Loucy (cell line): ENCODE measurements at regions not wholly inside any gene's neighbourhood (a gene's known extent, or its start where the extent isn't known, plus 50 kb on each side); places are given as distances from the start of the nearest gene placed in this dataset.

Experiments
- CTCF ChIP-seq: fragments of 200-600 bp; sonication (generic); conservative IDR thresholded peaks from 2 replicates; pipeline ENCODE4 v1.5.1; 2014; ENCODE audit warnings: mild to moderate bottlenecking, antibody characterized with exemption, low read length
- EZH2phosphoT487 ChIP-seq: fragments of 200-600 bp; IDR thresholded peaks from 2 replicates; pipeline ENCODE4 v1.6.1; 2018; ENCODE audit warnings: antibody characterized with exemption, mild to moderate bottlenecking, moderate library complexity, borderline replicate concordance

DNA sequence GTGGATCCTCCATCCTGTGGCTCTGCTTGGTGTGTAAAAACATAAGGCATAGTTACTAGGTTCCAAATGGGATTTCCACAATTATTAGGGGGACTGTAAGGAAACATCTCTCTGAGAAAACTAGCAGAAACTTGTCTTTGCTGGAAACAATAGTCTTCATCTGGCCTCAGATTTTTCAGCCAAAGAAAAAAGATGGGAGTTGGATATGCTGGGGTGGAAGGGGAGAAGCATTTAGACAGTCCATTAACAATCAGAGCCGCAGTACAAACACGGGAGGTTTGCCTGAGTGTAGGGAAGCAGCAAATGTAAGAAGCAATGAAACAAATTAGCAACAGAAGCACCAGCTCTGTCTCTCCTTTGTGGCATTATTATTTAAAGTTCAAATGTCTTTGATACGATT is 402.7 kb upstream of the ZNF608 start:
- TF ChIP-seq CTCF (no peak), EZH2phosphoT487 (no peak)
